KMS-11 (cell line): ENCODE measurements at regions not wholly inside any gene's neighbourhood (a gene's known extent, or its start where the extent isn't known, plus 50 kb on each side); places are given as distances from the start of the nearest gene placed in this dataset.

Experiments
- H2AFZ ChIP-seq: fragments of 200-600 bp; sonication (generic); 2 replicates; pipeline ENCODE4 v1.6.1; 2016; ENCODE audit warnings: antibody characterized with exemption, mixed run types, low read depth
- H3K27ac ChIP-seq: fragments of 200-600 bp; sonication (generic); 2 replicates; pipeline ENCODE4 v1.6.1; 2016; ENCODE audit warnings: mild to moderate bottlenecking, mixed run types
- H3K27me3 ChIP-seq: fragments of 200-600 bp; sonication (generic); 2 replicates; pipeline ENCODE4 v1.6.1; 2017; ENCODE audit warnings: mild to moderate bottlenecking, low read depth, mixed run types, moderate library complexity; ENCODE audit not compliant: insufficient read depth
- H3K36me3 ChIP-seq: fragments of 200-600 bp; sonication (generic); 2 replicates; pipeline ENCODE4 v1.6.1; 2017; ENCODE audit warnings: mild to moderate bottlenecking, mixed run types; ENCODE audit not compliant: insufficient read depth
- H3K4me1 ChIP-seq: fragments of 200-600 bp; sonication (generic); 2 replicates; pipeline ENCODE4 v1.6.1; 2016; ENCODE audit warnings: mild to moderate bottlenecking, low read depth, mixed run types; ENCODE audit not compliant: poor library complexity, severe bottlenecking
- H3K4me2 ChIP-seq: fragments of 200-600 bp; sonication (generic); 2 replicates; pipeline ENCODE4 v1.7.0; 2016; ENCODE audit warnings: mild to moderate bottlenecking, mixed run types
- H3K4me3 ChIP-seq: fragments of 200-600 bp; sonication (generic); IDR thresholded peaks from 2 replicates; pipeline ENCODE4 v1.6.1; 2017; ENCODE audit warnings: low read depth, low read length, mixed read lengths; ENCODE audit not compliant: insufficient read depth
- H3K79me2 ChIP-seq: fragments of 200-600 bp; sonication (generic); 2 replicates; pipeline ENCODE4 v1.6.1; 2016; ENCODE audit warnings: low read depth, mixed run types; ENCODE audit not compliant: insufficient read depth
- H3K9ac ChIP-seq: fragments of 200-600 bp; sonication (generic); 2 replicates; pipeline ENCODE4 v1.6.1; 2016; ENCODE audit warnings: mild to moderate bottlenecking, mixed run types
- H4K20me1 ChIP-seq: fragments of 200-600 bp; sonication (generic); 2 replicates; pipeline ENCODE4 v1.6.1; 2016; ENCODE audit warnings: mild to moderate bottlenecking, mixed run types; ENCODE audit not compliant: insufficient read depth
- CTCF ChIP-seq: fragments of 200-600 bp; sonication (generic); conservative IDR thresholded peaks from 2 replicates; pipeline ENCODE4 v1.6.1; 2017; ENCODE audit warnings: low read depth, mild to moderate bottlenecking, antibody characterized with exemption, low read length, moderate library complexity, mixed read lengths

- Histone ChIP-seq H3K79me2 (no peaks in the 10 kb centered on the region), H3K36me3 (no peaks in the 10 kb centered on the region), H3K4me2 (no peak overlapping the region), H3K4me1 (no peaks in the 10 kb centered on the region), H3K9ac (no peak overlapping the region), H3K4me3 (no peak overlapping the region), H3K27me3 (no peaks in the 10 kb centered on the region), H3K27ac (no peak overlapping the region), H4K20me1 (no peaks in the 10 kb centered on the region), H2AFZ (no peak overlapping the region)
- TF ChIP-seq CTCF: no peak
Observed at GRCh38 chr3:135383301-135383700, 582.2 kb upstream of the PPP2R3A start.

GRCh38 chr3:135392151-135392550 is 573.4 kb upstream of the PPP2R3A start:
- Histone ChIP-seq H3K36me3 (no peaks in the 10 kb centered on the region), H3K4me1 (no peaks in the 10 kb centered on the region), H3K27ac (no peak overlapping the region), H3K9ac (no peak overlapping the region), H3K4me2 (no peak overlapping the region), H4K20me1 (no peaks in the 10 kb centered on the region), H3K79me2 (no peaks in the 10 kb centered on the region), H2AFZ (no peak overlapping the region), H3K4me3 (no peak overlapping the region), H3K27me3 (no peaks in the 10 kb centered on the region)
- no peak for TF ChIP-seq CTCF

GRCh38 chr3:135393159-135393558 is 572.4 kb upstream of the PPP2R3A start:
- no peak for TF ChIP-seq CTCF
- H3K4me3 ChIP-seq: no peak overlapping the region

GRCh38 chr3:135393898-135394525 is 571.5 kb upstream of the PPP2R3A start:
- Histone ChIP-seq H3K27me3 (no peaks in the 10 kb centered on the region), H3K79me2 (no peaks in the 10 kb centered on the region), H3K36me3 (no peaks in the 10 kb centered on the region), H3K4me1 (no peaks in the 10 kb centered on the region), H4K20me1 (no peaks in the 10 kb centered on the region), H3K4me2 (no peak overlapping the region), H3K9ac (no peak overlapping the region), H3K4me3 (no peak overlapping the region), H2AFZ (no peak overlapping the region), H3K27ac (no peak overlapping the region)
- TF ChIP-seq CTCF: no peak

More at GRCh38 chr3:135393159-135393558, 572.4 kb upstream of the PPP2R3A start:
- Histone ChIP-seq H3K36me3 (no peaks in the 10 kb centered on the region), H3K27me3 (no peaks in the 10 kb centered on the region), H4K20me1 (no peaks in the 10 kb centered on the region), H3K4me1 (no peaks in the 10 kb centered on the region), H3K9ac (no peak overlapping the region), H2AFZ (no peak overlapping the region), H3K27ac (no peak overlapping the region), H3K79me2 (no peaks in the 10 kb centered on the region), H3K4me2 (no peak overlapping the region)
